CD14-positive monocyte (primary cell): ENCODE measurements at regions not wholly inside any gene's neighbourhood (a gene's known extent, or its start where the extent isn't known, plus 50 kb on each side); places are given as distances from the start of the nearest gene placed in this dataset.

ENCODE experiments used
- DNase-seq, 3 donors: peaks; one replicate each; pipeline ENCODE4 v3.0.0-alpha.2; 2011 to 2022
- H2AFZ ChIP-seq: 2 replicates; pipeline ENCODE4 v1.6.0; 2012; ENCODE audit warnings: mild to moderate bottlenecking, low read depth, low read length, inconsistent platforms; ENCODE audit not compliant: insufficient read depth, poor library complexity, severe bottlenecking
- H3K27ac ChIP-seq, 2 donors: 1 replicate in 1 of 2; 2 replicates in 1 of 2; pipeline ENCODE4 v1.5.1; 2012 to 2013; ENCODE audit warnings: low read length in 2 of 2, control low read depth in 1 of 2, inconsistent platforms in 1 of 2, low read depth in 1 of 2, mild to moderate bottlenecking in 1 of 2
- H3K27me3 ChIP-seq, 2 donors: one replicate each; pipeline versions ENCODE4 v1.6.0 to v1.6.1; 2011 to 2013; ENCODE audit warnings: low read length in 2 of 2; ENCODE audit not compliant: control insufficient read depth in 2 of 2, insufficient read depth in 2 of 2
- H3K36me3 ChIP-seq, 2 donors: replicated peaks in 1 of 2; 1 replicate in 1 of 2; 2 replicates in 1 of 2; pipeline versions ENCODE4 v1.5.1 to v1.6.1; 2012 to 2013; ENCODE audit warnings: low read length in 2 of 2, control low read depth in 1 of 2, inconsistent platforms in 1 of 2, mild to moderate bottlenecking in 1 of 2; ENCODE audit not compliant: insufficient read depth in 2 of 2, control insufficient read depth in 1 of 2
- H3K4me1 ChIP-seq, 2 donors: 1 replicate in 1 of 2; 2 replicates in 1 of 2; pipeline versions ENCODE4 v1.5.1 to v1.6.1; 2012 to 2013; ENCODE audit warnings: low read length in 2 of 2, control low read depth in 1 of 2, inconsistent platforms in 1 of 2, mild to moderate bottlenecking in 1 of 2, moderate library complexity in 1 of 2; ENCODE audit not compliant: insufficient read depth in 2 of 2, control insufficient read depth in 1 of 2
- H3K4me2 ChIP-seq: replicated peaks from 2 replicates; pipeline ENCODE3; 2012; ENCODE audit warnings: low read length, moderate library complexity, mild to moderate bottlenecking; ENCODE audit not compliant: poor library complexity, severe bottlenecking; ENCODE audit errors: extremely low read depth
- H3K4me3 ChIP-seq, 3 experiments: fragments of 200-600 bp in 1 of 3; sonication (generic) in 1 of 3; replicated peaks in 1 of 3; 1 replicate in 2 of 3; 2 replicates in 1 of 3; pipeline ENCODE4 v1.5.1; 2011 to 2013; ENCODE audit warnings: low read length in 3 of 3, mild to moderate bottlenecking in 3 of 3, control low read depth in 2 of 3, low read depth in 2 of 3, inconsistent platforms in 1 of 3, moderate library complexity in 1 of 3
- H3K79me2 ChIP-seq: 2 replicates; pipeline ENCODE4 v1.6.0; 2012; ENCODE audit warnings: mild to moderate bottlenecking, control low read depth, inconsistent platforms, low read length, moderate library complexity; ENCODE audit not compliant: insufficient read depth
- H3K9ac ChIP-seq: 2 replicates; pipeline ENCODE4 v1.6.0; 2017; ENCODE audit warnings: low read length, mild to moderate bottlenecking; ENCODE audit not compliant: insufficient read depth, poor library complexity, severe bottlenecking
- H3K9me3 ChIP-seq, 2 donors: replicated peaks in 1 of 2; 1 replicate in 1 of 2; 2 replicates in 1 of 2; pipeline versions ENCODE4 v1.5.1 to v1.6.1; 2012 to 2013; ENCODE audit warnings: low read length in 2 of 2, control low read depth in 1 of 2; ENCODE audit not compliant: control insufficient read depth in 1 of 2, insufficient read depth in 1 of 2
- H4K20me1 ChIP-seq: 2 replicates; pipeline ENCODE4 v1.6.0; 2012; ENCODE audit warnings: mild to moderate bottlenecking, low read length, control low read depth, moderate library complexity; ENCODE audit not compliant: insufficient read depth
- H3K27ac Mint-ChIP-seq, 7 donors: one replicate each; pipeline ENCODE4 v1.8.0; 2020; ENCODE audit warnings: mild to moderate bottlenecking in 7 of 7, mixed read lengths in 7 of 7, moderate library complexity in 6 of 7, inconsistent platforms in 2 of 7
- H3K27me3 Mint-ChIP-seq, 3 donors: one replicate each; pipeline ENCODE4 v1.8.0; 2021 to 2022; ENCODE audit warnings: low read depth in 3 of 3, mild to moderate bottlenecking in 3 of 3, mixed read lengths in 3 of 3, moderate library complexity in 3 of 3, inconsistent platforms in 1 of 3
- H3K36me3 Mint-ChIP-seq, 2 donors: one replicate each; pipeline ENCODE4 v1.8.0; 2020; ENCODE audit warnings: mixed read lengths in 2 of 2, inconsistent platforms in 1 of 2, mild to moderate bottlenecking in 1 of 2
- H3K4me1 Mint-ChIP-seq: one replicate; pipeline ENCODE4 v1.8.0; 2020; ENCODE audit warnings: mild to moderate bottlenecking, mixed read lengths
- H3K4me3 Mint-ChIP-seq, 2 donors: one replicate each; pipeline ENCODE4 v1.8.0; 2020; ENCODE audit warnings: mild to moderate bottlenecking in 2 of 2, mixed read lengths in 2 of 2, moderate library complexity in 1 of 2
- H3K9me3 Mint-ChIP-seq, 7 donors: one replicate each; pipeline ENCODE4 v1.8.0; 2020 to 2022; ENCODE audit warnings: mixed read lengths in 7 of 7, mild to moderate bottlenecking in 6 of 7, moderate library complexity in 6 of 7, inconsistent platforms in 2 of 7
- WGBS: methylation state at CpG from one replicate; pipeline ENCODE4 v1.1.5; 2013; ENCODE audit warnings: missing lambda C conversion rate; ENCODE audit not compliant: insufficient coverage; 5-methylcytosine and 5-hydroxymethylcytosine counted together
- intact Hi-C, 2 donors: fragments of 100-400 bp; cut with micrococcal nuclease; formaldehyde crosslinking; loops; one replicate each; pipeline versions ENCODE4 v1.15.0 to v1.15.1; 2023
- TF ChIP-seq, protein P1 (sequence below): fragments of 200-600 bp; IDR thresholded peaks from one replicate; pipeline ENCODE4 v1.8.0; 2022; ENCODE audit warnings: antibody characterized with exemption, mild to moderate bottlenecking

DNA sequence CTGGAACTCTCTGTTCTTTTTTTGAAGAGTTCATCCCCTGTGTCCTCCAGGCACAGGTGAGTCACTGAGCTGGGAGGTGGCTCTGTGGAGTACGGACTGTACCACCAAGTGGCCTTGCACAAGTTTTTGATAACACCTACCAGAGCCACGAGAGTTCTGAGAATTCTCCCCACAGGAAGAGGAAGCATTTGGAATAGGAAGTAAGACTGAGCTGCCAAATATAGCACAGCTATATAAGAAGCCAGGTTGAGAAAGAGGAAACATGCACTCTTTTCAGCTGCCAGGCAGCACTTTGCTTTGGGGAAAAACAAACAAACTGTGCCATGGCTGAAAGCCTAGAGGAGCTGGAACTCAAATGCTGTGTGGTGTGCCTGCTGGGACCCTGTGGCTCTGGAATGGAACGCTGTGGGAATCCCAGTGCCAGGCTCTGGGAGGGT is 70.8 kb upstream of the RIPOR2 start:
- Histone ChIP-seq H3K4me2 (peak overlapping the region; percentile 66), H3K79me2 (peaks cover 25% of the 10 kb centered on the region), H2AFZ (peak overlapping the region; percentile 14), H3K4me1 (peaks cover 67 to 86% of the 10 kb centered on the region in 2 donors), H3K4me3 (peak overlapping the region in 1 of 3 experiments; percentile 47), H3K27ac (peak overlapping the region; percentile 98 to 99), H4K20me1 (no peaks in the 10 kb centered on the region), H3K36me3 (no peaks in the 10 kb centered on the region), H3K27me3 (no peaks in the 10 kb centered on the region), H3K9ac (peak overlapping the region; percentile 87), H3K9me3 (no peaks in the 10 kb centered on the region)
- Mint-ChIP-seq H3K27ac (peak overlapping the region; percentile 95 to 100 (median 99)), H3K27me3 (no peaks in the 10 kb centered on the region), H3K36me3 (peaks cover 2 to 3% of the 10 kb centered on the region in 2 donors), H3K4me1 (peaks cover 71% of the 10 kb centered on the region), H3K9me3 (peaks cover 0 to 2% (median 0%) of the 10 kb centered on the region in 7 donors), H3K4me3 (peak overlapping the region; percentile 49 to 67)
- DNase-seq = peak; percentile 88 to 97 (median 96)
- TF ChIP-seq, protein P1, sequence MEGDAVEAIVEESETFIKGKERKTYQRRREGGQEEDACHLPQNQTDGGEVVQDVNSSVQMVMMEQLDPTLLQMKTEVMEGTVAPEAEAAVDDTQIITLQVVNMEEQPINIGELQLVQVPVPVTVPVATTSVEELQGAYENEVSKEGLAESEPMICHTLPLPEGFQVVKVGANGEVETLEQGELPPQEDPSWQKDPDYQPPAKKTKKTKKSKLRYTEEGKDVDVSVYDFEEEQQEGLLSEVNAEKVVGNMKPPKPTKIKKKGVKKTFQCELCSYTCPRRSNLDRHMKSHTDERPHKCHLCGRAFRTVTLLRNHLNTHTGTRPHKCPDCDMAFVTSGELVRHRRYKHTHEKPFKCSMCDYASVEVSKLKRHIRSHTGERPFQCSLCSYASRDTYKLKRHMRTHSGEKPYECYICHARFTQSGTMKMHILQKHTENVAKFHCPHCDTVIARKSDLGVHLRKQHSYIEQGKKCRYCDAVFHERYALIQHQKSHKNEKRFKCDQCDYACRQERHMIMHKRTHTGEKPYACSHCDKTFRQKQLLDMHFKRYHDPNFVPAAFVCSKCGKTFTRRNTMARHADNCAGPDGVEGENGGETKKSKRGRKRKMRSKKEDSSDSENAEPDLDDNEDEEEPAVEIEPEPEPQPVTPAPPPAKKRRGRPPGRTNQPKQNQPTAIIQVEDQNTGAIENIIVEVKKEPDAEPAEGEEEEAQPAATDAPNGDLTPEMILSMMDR = no peak
- intact Hi-C loops = loop anchor here in 1 of 2 donors (10.0 kb wide), 1 partner anchor 282 kb away; no protein-coding TSS in a partner anchor
- WGBS = 0% methylated on average over 1 of the region's 3 CpGs

DNA sequence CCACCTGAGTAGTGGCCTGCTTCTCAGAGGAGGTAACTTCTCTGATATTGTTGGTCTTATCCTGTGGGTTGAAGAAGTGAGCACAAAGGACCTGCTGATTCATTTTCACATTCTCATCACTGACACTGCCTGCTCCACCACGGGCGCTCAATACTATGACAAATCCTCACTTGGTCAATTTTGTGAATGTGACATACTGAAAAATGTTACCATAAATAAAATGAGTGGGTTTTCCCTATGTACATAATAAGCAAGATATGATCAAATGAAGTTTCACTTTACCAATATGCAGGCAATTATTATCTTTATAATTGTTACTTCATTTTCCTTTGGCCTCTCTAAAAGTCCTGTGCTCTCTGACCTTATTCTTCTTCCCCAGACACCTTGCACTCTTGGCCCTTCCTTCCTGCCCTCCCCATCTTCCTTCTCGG is 71.5 kb upstream of the RIPOR2 start:
- Mint-ChIP-seq H3K27me3 (no peaks in the 10 kb centered on the region), H3K36me3 (peaks cover 2 to 3% of the 10 kb centered on the region in 2 donors), H3K4me3 (peak overlapping the region; percentile 58 to 65), H3K9me3 (peaks cover 0 to 2% (median 0%) of the 10 kb centered on the region in 7 donors), H3K27ac (peak overlapping the region; percentile 95 to 100 (median 99)), H3K4me1 (peaks cover 77% of the 10 kb centered on the region)
- Histone ChIP-seq H4K20me1 (no peaks in the 10 kb centered on the region), H3K4me3 (peak overlapping the region in 1 of 3 experiments; percentile 47), H2AFZ (no peak overlapping the region), H3K27ac (peak overlapping the region; percentile 98 to 99), H3K79me2 (peaks cover 25% of the 10 kb centered on the region), H3K4me2 (peak overlapping the region; percentile 66), H3K27me3 (no peaks in the 10 kb centered on the region), H3K36me3 (no peaks in the 10 kb centered on the region), H3K4me1 (peaks cover 68 to 87% of the 10 kb centered on the region in 2 donors), H3K9ac (peak overlapping the region; percentile 87), H3K9me3 (no peaks in the 10 kb centered on the region)
- intact Hi-C loops = loop anchor here in 1 of 2 donors (10.0 kb wide), 1 partner anchor 282 kb away; no protein-coding TSS in a partner anchor
- TF ChIP-seq, protein P1 = no peak
- DNase-seq = peak; percentile 85 to 93 (median 87)
- WGBS = 13% methylated on average over 1 of the region's 3 CpGs
